SU-DHL-6 (cell line): ENCODE measurements at regions not wholly inside any gene's neighbourhood (a gene's known extent, or its start where the extent isn't known, plus 50 kb on each side); places are given as distances from the start of the nearest gene placed in this dataset.

Source experiments
- H2AFZ ChIP-seq: fragments of 200-600 bp; sonication (generic); 2 replicates; pipeline ENCODE4 v1.6.1; 2014; ENCODE audit warnings: low read depth, mild to moderate bottlenecking, moderate library complexity, mixed read lengths, antibody characterized with exemption, low read length; ENCODE audit not compliant: severe bottlenecking
- H3F3A ChIP-seq: fragments of 200-600 bp; shearing (Covaris generic); 2 replicates; pipeline ENCODE4 v1.6.0; 2016; ENCODE audit warnings: antibody characterized with exemption, mild to moderate bottlenecking; ENCODE audit not compliant: insufficient read depth
- H3K27ac ChIP-seq: fragments of 200-600 bp; sonication (generic); 2 replicates; pipeline ENCODE4 v1.5.1; 2016; ENCODE audit warnings: low read depth, mild to moderate bottlenecking, low read length, moderate library complexity, mixed read lengths
- H3K27me3 ChIP-seq: fragments of 200-600 bp; sonication (generic), shearing (Covaris generic); 2 replicates; pipeline ENCODE4 v1.6.0; 2014; ENCODE audit warnings: mild to moderate bottlenecking, low read length
- H3K36me3 ChIP-seq: fragments of 200-600 bp; sonication (generic); 2 replicates; pipeline ENCODE4 v1.6.1; 2014; ENCODE audit warnings: mild to moderate bottlenecking, low read length, mixed read lengths
- H3K4me2 ChIP-seq: fragments of 300-600, 200-600 bp; shearing (Covaris generic), sonication (generic); 2 replicates; pipeline ENCODE4 v1.6.0; 2014; ENCODE audit warnings: low read length, low read depth, mild to moderate bottlenecking; ENCODE audit not compliant: poor library complexity, severe bottlenecking
- H3K4me3 ChIP-seq: fragments of 200-600 bp; sonication (generic); 2 replicates; pipeline ENCODE4 v1.5.1; 2014; ENCODE audit warnings: antibody characterized with exemption, low read length, mild to moderate bottlenecking, mixed read lengths; ENCODE audit not compliant: insufficient read depth, poor library complexity, severe bottlenecking
- H3K79me2 ChIP-seq: fragments of 200-600 bp; sonication (generic); 2 replicates; pipeline ENCODE4 v1.6.1; 2014; ENCODE audit warnings: mild to moderate bottlenecking, low read length, moderate library complexity; ENCODE audit not compliant: insufficient read depth
- H3K9ac ChIP-seq: fragments of 200-600 bp; sonication (generic); 2 replicates; pipeline ENCODE4 v1.7.0; 2014; ENCODE audit warnings: mild to moderate bottlenecking, low read length
- H3K9me2 ChIP-seq: fragments of 200-600 bp; sonication (generic); replicated peaks from 2 replicates; pipeline ENCODE4 v1.6.1; 2014; ENCODE audit warnings: low read length; ENCODE audit not compliant: insufficient read depth
- H3K9me3 ChIP-seq: fragments of 200-600 bp; sonication (generic); 2 replicates; pipeline ENCODE4 v1.6.1; 2014; ENCODE audit warnings: low read length, mixed read lengths; ENCODE audit not compliant: insufficient read depth
- H4K20me1 ChIP-seq: fragments of 200-600 bp; sonication (generic); 2 replicates; pipeline ENCODE4 v1.6.1; 2014; ENCODE audit warnings: low read depth, mild to moderate bottlenecking, antibody characterized with exemption, low read length, moderate library complexity, mixed read lengths
- CTCF ChIP-seq: fragments of 200-600 bp; sonication (generic); IDR thresholded peaks from one replicate; pipeline ENCODE4 v1.5.1; 2017; ENCODE audit warnings: antibody characterized with exemption, mild to moderate bottlenecking, low read length, moderate library complexity; ENCODE audit not compliant: insufficient read depth, poor library complexity, severe bottlenecking
- EZH2phosphoT487 ChIP-seq: fragments of 200-600 bp; sonication (generic), shearing (Covaris generic); conservative IDR thresholded peaks from 2 replicates; pipeline ENCODE4 v1.6.1; 2018; ENCODE audit warnings: mild to moderate bottlenecking, antibody characterized with exemption, low read length, moderate library complexity, mixed read lengths

- Histone ChIP-seq H3K27me3 (no peaks in the 10 kb centered on the region), H3K36me3 (no peaks in the 10 kb centered on the region), H4K20me1 (no peaks in the 10 kb centered on the region), H3K4me3 (no peak overlapping the region), H3K4me2 (no peak overlapping the region), H3K79me2 (no peaks in the 10 kb centered on the region), H3K9ac (no peak overlapping the region), H3K9me2 (no peaks in the 10 kb centered on the region), H2AFZ (no peak overlapping the region), H3K9me3 (no peaks in the 10 kb centered on the region), H3F3A (no peaks in the 10 kb centered on the region), H3K27ac (no peak overlapping the region)
- no peak for TF ChIP-seq CTCF
Observed at GRCh38 chr16:79303959-79304387, 296.6 kb downstream of the MAF start.

- Histone ChIP-seq H3K9ac (no peak overlapping the region), H3K79me2 (no peaks in the 10 kb centered on the region), H3K4me3 (no peak overlapping the region), H3K36me3 (no peaks in the 10 kb centered on the region), H3K27me3 (no peaks in the 10 kb centered on the region), H3K27ac (no peak overlapping the region), H3K9me2 (no peaks in the 10 kb centered on the region), H3F3A (no peaks in the 10 kb centered on the region), H2AFZ (no peak overlapping the region), H3K4me2 (no peak overlapping the region), H3K9me3 (no peaks in the 10 kb centered on the region), H4K20me1 (no peaks in the 10 kb centered on the region)
- TF ChIP-seq EZH2phosphoT487 (no peak), CTCF (no peak)
Observed at GRCh38 chr16:79303206-79303605, 297.3 kb downstream of the MAF start.

- H3K4me2 ChIP-seq = no peak overlapping the region
- H3K9me3 ChIP-seq = no peaks in the 10 kb centered on the region
- no peak overlapping the region for H3K9ac ChIP-seq
- H3K9me2 ChIP-seq = no peaks in the 10 kb centered on the region
- no peak overlapping the region for H3K27ac ChIP-seq
- no peak overlapping the region for H2AFZ ChIP-seq
- H3K27me3 ChIP-seq = no peaks in the 10 kb centered on the region
- H3K4me3 ChIP-seq = no peak overlapping the region
- TF ChIP-seq EZH2phosphoT487 (no peak), CTCF (no peak)
- no peaks in the 10 kb centered on the region for H3K36me3 ChIP-seq
- H4K20me1 ChIP-seq = no peaks in the 10 kb centered on the region
- H3F3A ChIP-seq = no peaks in the 10 kb centered on the region
- no peaks in the 10 kb centered on the region for H3K79me2 ChIP-seq
Observed at GRCh38 chr16:79302731-79303130, 297.8 kb downstream of the MAF start.

- Histone ChIP-seq H4K20me1 (no peaks in the 10 kb centered on the region), H3K36me3 (no peaks in the 10 kb centered on the region), H3K27ac (no peak overlapping the region), H3K4me2 (no peak overlapping the region), H3F3A (no peaks in the 10 kb centered on the region), H3K27me3 (no peaks in the 10 kb centered on the region), H3K9me2 (no peaks in the 10 kb centered on the region), H3K4me3 (no peak overlapping the region), H2AFZ (no peak overlapping the region), H3K79me2 (no peaks in the 10 kb centered on the region), H3K9ac (no peak overlapping the region), H3K9me3 (no peaks in the 10 kb centered on the region)
- no peak for TF ChIP-seq EZH2phosphoT487
- TF ChIP-seq CTCF = no peak
Observed at GRCh38 chr16:79301051-79301450, 299.5 kb downstream of the MAF start.
